ENCODE measurements at regions not wholly inside any gene's neighbourhood (a gene's known extent, or its start where the extent isn't known, plus 50 kb on each side); places are given as distances from the start of the nearest gene placed in this dataset.

GRCh38 chr1:209101106-209101505, 482.4 kb upstream of the CAMK1G start:
- Histone ChIP-seq H3K9me2 (ENCODE audit: insufficient read depth) (no peaks in the 10 kb centered on the region), H3K27me3 (replicated peaks; ENCODE audit: insufficient read depth) (0 out of 2 replicates have a peak, but pooled peaks cover 7% of the 10 kb centered on the region), H3K79me2 (ENCODE audit: insufficient read depth) (no peaks in the 10 kb centered on the region), H3K27ac (no peak overlapping the region), H3K4me1 (ENCODE audit: insufficient read depth) (peaks cover 3% of the 10 kb centered on the region), H3K36me3 (ENCODE audit: low read depth) (no peaks in the 10 kb centered on the region), H2AFZ (no peak overlapping the region), H4K20me1 (ENCODE audit: insufficient read depth) (no peaks in the 10 kb centered on the region), H3K9me3 (ENCODE audit: low read depth) (no peaks in the 10 kb centered on the region), H3K9ac (no peak overlapping the region), H3K4me3 (no peak overlapping the region), H3F3A (ENCODE audit: insufficient read depth) (no peaks in the 10 kb centered on the region), H3K4me2 (ENCODE audit: unreplicated experiment) (no peak overlapping the region)
- WGBS, 2 experiments (ENCODE audit: low coverage in 1 of 2, low lambda C conversion rate in 2 of 2, missing lambda C conversion rate in 2 of 2): 51 to 55% methylated on average over 5 of the region's 5 CpGs
- in situ Hi-C loops (cut with MboI): no loop called here
- no peak for DNase-seq
- TF ChIP-seq EZH2 (IDR thresholded peaks at IDR 0.05; ENCODE audit: insufficient read depth, poor library complexity, severe bottlenecking): no peak
- TF ChIP-seq EZH2phosphoT487 (IDR thresholded peaks at IDR 0.05; ENCODE audit: insufficient read depth, low read depth): no peak

GRCh38 chr1:209102120-209102519, 481.4 kb upstream of the CAMK1G start:
- in situ Hi-C loops (cut with MboI): no loop called here
- WGBS, 2 experiments (ENCODE audit: low coverage in 1 of 2, low lambda C conversion rate in 2 of 2, missing lambda C conversion rate in 2 of 2): 9 to 17% methylated on average over 4 of the region's 4 CpGs

GRCh38 chr1:209102531-209102930, 481.0 kb upstream of the CAMK1G start:
- Histone ChIP-seq H3K27ac (no peak overlapping the region), H3K4me3 (no peak overlapping the region), H3K9ac (no peak overlapping the region), H3K27me3 (replicated peaks; ENCODE audit: insufficient read depth) (0 out of 2 replicates have a peak, but pooled peaks cover 7% of the 10 kb centered on the region), H3F3A (ENCODE audit: insufficient read depth) (no peaks in the 10 kb centered on the region), H3K4me2 (ENCODE audit: unreplicated experiment) (no peak overlapping the region), H3K9me2 (ENCODE audit: insufficient read depth) (no peaks in the 10 kb centered on the region), H3K79me2 (ENCODE audit: insufficient read depth) (no peaks in the 10 kb centered on the region), H4K20me1 (ENCODE audit: insufficient read depth) (no peaks in the 10 kb centered on the region), H2AFZ (no peak overlapping the region), H3K36me3 (ENCODE audit: low read depth) (no peaks in the 10 kb centered on the region), H3K9me3 (ENCODE audit: low read depth) (no peaks in the 10 kb centered on the region), H3K4me1 (ENCODE audit: insufficient read depth) (no peaks in the 10 kb centered on the region; the same call in 1 of the 2 replicates)
- no peak for TF ChIP-seq EZH2 (IDR thresholded peaks at IDR 0.05; ENCODE audit: insufficient read depth, poor library complexity, severe bottlenecking)
- no peak for TF ChIP-seq EZH2phosphoT487 (IDR thresholded peaks at IDR 0.05; ENCODE audit: insufficient read depth, low read depth)
- in situ Hi-C loops (cut with MboI): no loop called here
- no peak for DNase-seq
- WGBS, 2 experiments (ENCODE audit: low coverage in 1 of 2, low lambda C conversion rate in 2 of 2, missing lambda C conversion rate in 2 of 2): 3 to 4% methylated on average over 4 of the region's 4 CpGs

More at GRCh38 chr1:209102120-209102519, 481.4 kb upstream of the CAMK1G start:
- Histone ChIP-seq H3K9me3 (ENCODE audit: low read depth) (no peaks in the 10 kb centered on the region), H3K4me3 (no peak overlapping the region), H2AFZ (no peak overlapping the region), H3K27ac (no peak overlapping the region), H3K9me2 (ENCODE audit: insufficient read depth) (no peaks in the 10 kb centered on the region), H3K9ac (no peak overlapping the region), H3K4me1 (ENCODE audit: insufficient read depth) (no peaks in the 10 kb centered on the region; the same call in 1 of the 2 replicates), H3K79me2 (ENCODE audit: insufficient read depth) (no peaks in the 10 kb centered on the region), H4K20me1 (ENCODE audit: insufficient read depth) (no peaks in the 10 kb centered on the region), H3K4me2 (ENCODE audit: unreplicated experiment) (no peak overlapping the region), H3K36me3 (ENCODE audit: low read depth) (no peaks in the 10 kb centered on the region), H3F3A (ENCODE audit: insufficient read depth) (no peaks in the 10 kb centered on the region), H3K27me3 (replicated peaks; ENCODE audit: insufficient read depth) (0 out of 2 replicates have a peak, but pooled peaks cover 7% of the 10 kb centered on the region)
- DNase-seq: no peak
- TF ChIP-seq EZH2 (IDR thresholded peaks at IDR 0.05; ENCODE audit: insufficient read depth, poor library complexity, severe bottlenecking): no peak
- TF ChIP-seq EZH2phosphoT487 (IDR thresholded peaks at IDR 0.05; ENCODE audit: insufficient read depth, low read depth): no peak

DNA sequence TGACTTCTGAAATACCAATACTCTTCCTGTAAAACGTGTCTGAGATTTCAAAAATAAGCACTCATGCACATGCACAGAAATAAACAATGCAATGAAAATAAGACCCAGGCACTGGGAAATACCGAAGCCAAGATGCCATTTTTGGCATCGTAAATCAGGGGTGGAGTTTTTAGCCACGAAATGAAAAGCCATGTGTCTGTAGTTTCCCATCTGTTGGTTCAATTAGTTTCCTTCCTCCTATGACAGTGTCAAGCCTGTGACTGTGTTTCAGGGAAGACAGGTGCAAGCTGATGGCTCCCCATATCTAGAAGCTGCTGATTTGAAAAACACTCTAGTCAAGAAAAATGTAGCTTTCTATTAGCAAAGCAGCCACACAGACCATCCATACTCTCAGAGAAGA, 480.4 kb upstream of the CAMK1G start:
- in situ Hi-C loops (cut with MboI): no loop called here
- no peak for DNase-seq
- Histone ChIP-seq H3K36me3 (ENCODE audit: low read depth) (no peaks in the 10 kb centered on the region), H3K9me3 (ENCODE audit: low read depth) (no peaks in the 10 kb centered on the region), H3F3A (ENCODE audit: insufficient read depth) (no peaks in the 10 kb centered on the region), H3K4me3 (no peak overlapping the region), H4K20me1 (ENCODE audit: insufficient read depth) (no peaks in the 10 kb centered on the region), H3K27ac (no peak overlapping the region), H3K9ac (no peak overlapping the region), H3K9me2 (ENCODE audit: insufficient read depth) (no peaks in the 10 kb centered on the region), H3K4me2 (ENCODE audit: unreplicated experiment) (no peak overlapping the region), H3K27me3 (replicated peaks; ENCODE audit: insufficient read depth) (0 out of 2 replicates have a peak, but pooled peaks cover 7% of the 10 kb centered on the region), H3K79me2 (ENCODE audit: insufficient read depth) (no peaks in the 10 kb centered on the region), H3K4me1 (ENCODE audit: insufficient read depth) (no peaks in the 10 kb centered on the region; the same call in 1 of the 2 replicates), H2AFZ (no peak overlapping the region)
- WGBS, 2 experiments (ENCODE audit: low coverage in 1 of 2, low lambda C conversion rate in 2 of 2, missing lambda C conversion rate in 2 of 2): 0 to 2% methylated on average over 4 of the region's 4 CpGs
- TF ChIP-seq EZH2 (IDR thresholded peaks at IDR 0.05; ENCODE audit: insufficient read depth, poor library complexity, severe bottlenecking): no peak
- no peak for TF ChIP-seq EZH2phosphoT487 (IDR thresholded peaks at IDR 0.05; ENCODE audit: insufficient read depth, low read depth)

DNA sequence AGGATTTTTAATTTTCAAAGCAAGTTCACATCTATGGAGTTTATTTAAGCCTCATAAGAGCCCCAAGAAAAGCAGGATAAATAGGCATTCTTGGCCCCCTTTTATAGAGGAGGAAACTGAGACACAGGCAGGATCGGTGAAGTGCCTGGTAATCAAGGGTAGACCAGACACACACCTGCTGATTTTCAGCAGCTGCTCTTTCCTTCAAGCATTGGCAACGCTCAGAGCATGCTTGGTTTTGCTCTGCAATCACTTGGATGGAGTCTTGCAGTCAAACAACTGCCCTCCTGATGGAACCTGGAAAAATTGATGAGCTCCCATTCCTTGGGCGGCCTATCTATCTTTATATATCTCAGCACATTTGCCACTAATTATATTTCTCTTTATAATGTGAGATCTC, 478.9 kb upstream of the CAMK1G start:
- H3K27ac ChIP-seq: no peak overlapping the region
- no peak for DNase-seq
- 43 to 53% methylated on average over 3 of the region's 3 CpGs for WGBS, 2 experiments (ENCODE audit: low coverage in 1 of 2, low lambda C conversion rate in 2 of 2, missing lambda C conversion rate in 2 of 2)

More for the DNA sequence above, 478.9 kb upstream of the CAMK1G start:
- no peaks in the 10 kb centered on the region for H3F3A ChIP-seq (ENCODE audit: insufficient read depth)
- H3K4me3 ChIP-seq: no peak overlapping the region
- H3K79me2 ChIP-seq (ENCODE audit: insufficient read depth): no peaks in the 10 kb centered on the region
- no peaks in the 10 kb centered on the region for H3K9me3 ChIP-seq (ENCODE audit: low read depth)
- H3K9ac ChIP-seq: no peak overlapping the region
- TF ChIP-seq EZH2 (IDR thresholded peaks at IDR 0.05; ENCODE audit: insufficient read depth, poor library complexity, severe bottlenecking): no peak
- no peak for TF ChIP-seq EZH2phosphoT487 (IDR thresholded peaks at IDR 0.05; ENCODE audit: insufficient read depth, low read depth)
- no peaks in the 10 kb centered on the region; the same call in 1 of the 2 replicates for H3K4me1 ChIP-seq (ENCODE audit: insufficient read depth)
- H3K36me3 ChIP-seq (ENCODE audit: low read depth): no peaks in the 10 kb centered on the region
- H3K9me2 ChIP-seq (ENCODE audit: insufficient read depth): no peaks in the 10 kb centered on the region
- no peak overlapping the region for H2AFZ ChIP-seq
- H3K4me2 ChIP-seq (ENCODE audit: unreplicated experiment): no peak overlapping the region
- in situ Hi-C loops (cut with MboI): no loop called here
- 0 out of 2 replicates have a peak, but pooled peaks cover 7% of the 10 kb centered on the region for H3K27me3 ChIP-seq (replicated peaks; ENCODE audit: insufficient read depth)
- no peaks in the 10 kb centered on the region for H4K20me1 ChIP-seq (ENCODE audit: insufficient read depth)
